Pancreas (tissue), 10 donors: ENCODE measurements at regions not wholly inside any gene's neighbourhood (a gene's known extent, or its start where the extent isn't known, plus 50 kb on each side); places are given as distances from the start of the nearest gene placed in this dataset.

ENCODE experiments used
- ATAC-seq, 4 donors: fragments of 200-7000 bp; cut with Tn5 transposase; one replicate each; pipeline versions ENCODE4 v1.8.0 to v1.9.1; 2020; ENCODE audit warnings: mild to moderate bottlenecking in 4 of 4, moderate library complexity in 4 of 4
- DNase-seq, 6 donors: peaks; one replicate each; pipeline ENCODE4 v3.0.0-alpha.2; 2020
- FAIRE-seq: peaks from 2 replicates; lab custom pipeline; 2012; peaks lifted over from hg19 to GRCh38; lab: Jason Lieb, UNC
- H3K27ac ChIP-seq, 4 donors: fragments of 200-600 bp; sonication (generic); 1 replicate in 3 of 4; 2 replicates in 1 of 4; pipeline versions ENCODE4 v1.5.0 to v1.8.0; 2020
- H3K27me3 ChIP-seq, 4 donors: fragments of 200-600 bp; one replicate each; pipeline ENCODE4 v1.8.0; 2021
- H3K36me3 ChIP-seq, 3 donors: fragments of 200-600 bp; sonication (generic) in 1 of 3; one replicate each; pipeline versions ENCODE4 v1.5.0 to v1.8.0; 2020 to 2021
- H3K4me1 ChIP-seq, 3 donors: fragments of 200-600 bp; one replicate each; pipeline ENCODE4 v1.8.0; 2021
- H3K4me3 ChIP-seq, 4 donors: fragments of 200-600 bp; sonication (generic) in 2 of 4; one replicate each; pipeline versions ENCODE4 v1.5.0 to v1.8.0; 2020 to 2021
- H3K9me3 ChIP-seq, 4 donors: fragments of 200-600 bp; one replicate each; pipeline ENCODE4 v1.8.0; 2021
- WGBS, 2 donors: extraction: QIAGEN DNeasy Blood & Tissue Kit; methylation state at CpG; one replicate each; pipeline ENCODE4 v1.1.7; 2013; 5-methylcytosine and 5-hydroxymethylcytosine counted together
- intact Hi-C, 3 donors: fragments of 100-400 bp; cut with DNase I; formaldehyde crosslinking; loops; one replicate each; pipeline versions ENCODE4 v1.11.1 to v1.14.2; 2022
- TF ChIP-seq, protein P1 (sequence below), 4 donors: fragments of 200-600 bp; sonication (generic) in 3 of 4; IDR thresholded peaks; one replicate each; pipeline versions ENCODE4 v1.5.0 to v1.8.0; 2021; ENCODE audit warnings: antibody characterized with exemption in 4 of 4
- donor health status: healthy with polysubstance abuse.
- donor health status: DM: no; HTN: no; CAD: no; lungs with moderate emphysema.
- donor health status: DM: no; HTN: no; CAD: no.
- donor health status: control.
- donor health status: control.
- donor health status: Bipolar disorder and iron deficiency.
- donor health status: DM: yes; HTN: yes; CAD: no.
- donor health status: DM: no; HTN: no; CAD: no.
- donor health status: DM: no; HTN: no; CAD: no.
- donor health status: DM: yes; HTN: yes; CAD: no.

DNA sequence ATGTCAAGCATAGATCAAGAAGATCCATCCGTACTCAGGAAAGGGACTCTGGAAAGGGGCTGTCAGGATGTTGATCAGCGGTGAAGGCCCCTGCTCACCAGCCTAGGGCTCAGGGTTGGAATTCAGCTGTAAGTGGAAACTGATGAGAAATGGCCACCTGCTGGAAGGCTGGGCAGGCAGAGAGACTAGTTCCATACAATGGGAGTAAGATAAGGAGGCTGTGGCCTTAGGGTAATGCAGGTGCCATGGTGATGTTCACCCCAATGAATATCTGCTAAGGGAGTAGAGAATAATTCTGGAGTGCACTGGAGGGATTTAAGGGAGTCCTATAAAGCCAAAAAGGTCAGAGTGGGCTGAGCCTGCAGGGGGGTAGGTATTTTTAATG lies 256.6 kb downstream of the CYRIA start:
- ATAC-seq (no peak), FAIRE-seq (no peak)
- 69 to 85% methylated on average over 2 of the region's 2 CpGs for WGBS, 2 donors

DNA sequence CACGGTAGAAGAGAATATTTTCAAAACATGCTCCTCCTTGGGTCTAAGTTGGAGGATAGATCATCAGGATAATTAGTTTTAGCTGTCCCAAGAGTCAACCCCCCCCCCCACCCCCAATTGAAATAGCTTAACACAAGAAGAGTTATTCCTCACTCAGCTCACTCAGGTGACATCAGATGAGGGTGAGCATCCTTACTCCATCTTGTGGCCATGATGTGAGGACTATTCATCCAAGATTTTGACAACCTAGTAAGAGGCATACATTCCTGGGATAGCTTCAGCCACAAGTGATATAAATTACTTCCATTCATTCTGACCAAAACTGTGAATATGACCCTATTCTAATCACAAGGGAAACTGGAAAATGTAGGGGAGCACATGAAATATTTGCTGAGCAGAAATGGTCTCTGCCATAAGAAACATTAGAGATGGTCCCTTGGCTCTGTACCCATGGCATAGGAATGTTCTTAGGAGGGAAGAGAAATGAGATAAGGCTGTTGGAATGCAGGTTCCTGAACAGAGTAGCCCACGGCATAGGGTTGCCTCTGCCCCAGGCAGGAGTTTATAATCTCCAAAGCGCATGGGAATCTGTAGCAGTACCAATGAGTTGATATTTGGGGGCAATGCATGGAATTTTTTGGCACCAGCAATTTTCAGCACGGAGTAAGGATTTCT lies 257.2 kb downstream of the CYRIA start:
- H3K4me3 ChIP-seq = no peak overlapping the region
- no peaks in the 10 kb centered on the region for H3K36me3 ChIP-seq
- ATAC-seq (peak in 2 of 4 donors; percentile 43 to 62), DNase-seq (no peak), FAIRE-seq (no peak)
- TF ChIP-seq, protein P1, sequence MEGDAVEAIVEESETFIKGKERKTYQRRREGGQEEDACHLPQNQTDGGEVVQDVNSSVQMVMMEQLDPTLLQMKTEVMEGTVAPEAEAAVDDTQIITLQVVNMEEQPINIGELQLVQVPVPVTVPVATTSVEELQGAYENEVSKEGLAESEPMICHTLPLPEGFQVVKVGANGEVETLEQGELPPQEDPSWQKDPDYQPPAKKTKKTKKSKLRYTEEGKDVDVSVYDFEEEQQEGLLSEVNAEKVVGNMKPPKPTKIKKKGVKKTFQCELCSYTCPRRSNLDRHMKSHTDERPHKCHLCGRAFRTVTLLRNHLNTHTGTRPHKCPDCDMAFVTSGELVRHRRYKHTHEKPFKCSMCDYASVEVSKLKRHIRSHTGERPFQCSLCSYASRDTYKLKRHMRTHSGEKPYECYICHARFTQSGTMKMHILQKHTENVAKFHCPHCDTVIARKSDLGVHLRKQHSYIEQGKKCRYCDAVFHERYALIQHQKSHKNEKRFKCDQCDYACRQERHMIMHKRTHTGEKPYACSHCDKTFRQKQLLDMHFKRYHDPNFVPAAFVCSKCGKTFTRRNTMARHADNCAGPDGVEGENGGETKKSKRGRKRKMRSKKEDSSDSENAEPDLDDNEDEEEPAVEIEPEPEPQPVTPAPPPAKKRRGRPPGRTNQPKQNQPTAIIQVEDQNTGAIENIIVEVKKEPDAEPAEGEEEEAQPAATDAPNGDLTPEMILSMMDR (IDR thresholded peaks at IDR 0.05) = no peak
- 63 to 64% methylated on average over 4 of the region's 4 CpGs for WGBS, 2 donors
- H3K9me3 ChIP-seq = no peaks in the 10 kb centered on the region
- H3K27me3 ChIP-seq = no peaks in the 10 kb centered on the region
- no peak overlapping the region for H3K27ac ChIP-seq
- intact Hi-C loops = no loop called here
- no peaks in the 10 kb centered on the region for H3K4me1 ChIP-seq

More for the DNA sequence above, 256.6 kb downstream of the CYRIA start:
- TF ChIP-seq, protein P1 (IDR thresholded peaks at IDR 0.05) = no peak
- Histone ChIP-seq H3K9me3 (no peaks in the 10 kb centered on the region), H3K4me1 (no peaks in the 10 kb centered on the region), H3K27ac (no peak overlapping the region), H3K4me3 (no peak overlapping the region), H3K36me3 (no peaks in the 10 kb centered on the region), H3K27me3 (no peaks in the 10 kb centered on the region)
- intact Hi-C loops = no loop called here
- DNase-seq = no peak

- H3K27ac ChIP-seq = no peak overlapping the region
- TF ChIP-seq, protein P1 (IDR thresholded peaks at IDR 0.05) = no peak
- no peak for DNase-seq
- H3K9me3 ChIP-seq = no peaks in the 10 kb centered on the region
- intact Hi-C loops = no loop called here
- FAIRE-seq = no peak
- ATAC-seq = peak in 2 of 4 donors; percentile 19 to 60
- no peaks in the 10 kb centered on the region for H3K4me1 ChIP-seq
- H3K4me3 ChIP-seq = no peak overlapping the region
- H3K27me3 ChIP-seq = no peaks in the 10 kb centered on the region
- no peaks in the 10 kb centered on the region for H3K36me3 ChIP-seq
- WGBS, 2 donors = 67 to 72% methylated on average over 10 of the region's 10 CpGs
Measured at GRCh38 chr2:16407358-16407757, 258.3 kb downstream of the CYRIA start.

DNA sequence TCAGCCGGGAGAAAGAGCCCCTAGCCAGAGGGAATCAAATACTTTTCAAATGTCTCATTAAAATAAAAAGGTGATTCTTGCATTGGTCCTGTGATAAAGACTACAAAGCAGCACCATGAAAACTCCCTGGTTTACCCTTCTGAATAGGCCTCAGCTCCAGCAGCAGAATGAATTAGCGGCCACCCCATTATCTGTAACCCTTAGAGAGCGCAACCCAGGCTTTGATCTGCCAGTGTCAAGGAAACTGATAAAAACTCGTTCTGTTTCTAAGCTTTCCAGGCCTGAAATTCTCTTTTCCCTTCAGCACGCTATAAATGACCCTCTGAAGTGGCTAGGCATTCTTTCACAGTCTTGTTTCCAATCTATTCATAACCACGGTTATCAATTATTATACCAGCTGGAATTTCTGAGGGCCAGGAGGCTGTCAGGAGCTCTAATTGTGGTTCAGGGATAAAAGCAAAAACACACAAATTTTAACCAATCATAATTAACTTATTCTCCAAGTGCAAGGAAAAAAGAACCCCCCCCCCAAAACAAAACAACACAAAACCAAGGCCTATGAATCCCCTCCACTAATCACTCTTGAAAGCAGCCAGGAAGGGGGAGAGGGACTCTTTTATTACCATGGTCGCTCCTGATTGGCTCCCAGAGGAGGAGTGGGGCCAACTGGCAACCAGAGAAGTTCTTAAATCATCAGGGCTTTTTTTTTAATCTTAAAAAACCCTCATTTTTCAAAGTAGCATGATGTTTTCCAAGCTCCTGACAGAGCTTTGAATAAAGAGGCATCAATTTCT lies 258.9 kb downstream of the CYRIA start:
- ATAC-seq (peak in 2 of 4 donors; percentile 40 to 63), DNase-seq (no peak), FAIRE-seq (no peak)
- Histone ChIP-seq H3K4me3 (no peak overlapping the region), H3K27ac (no peak overlapping the region), H3K36me3 (no peaks in the 10 kb centered on the region), H3K4me1 (no peaks in the 10 kb centered on the region), H3K27me3 (no peaks in the 10 kb centered on the region), H3K9me3 (no peaks in the 10 kb centered on the region)
- intact Hi-C loops = no loop called here
- WGBS, 2 donors = 57% methylated on average over 7 of the region's 7 CpGs
- TF ChIP-seq, protein P1 (IDR thresholded peaks at IDR 0.05) = no peak

GRCh38 chr2:16405551-16405950 lies 260.1 kb downstream of the CYRIA start:
- no peak for ATAC-seq
- H3K36me3 ChIP-seq = no peaks in the 10 kb centered on the region
- no peaks in the 10 kb centered on the region for H3K4me1 ChIP-seq
- intact Hi-C loops = no loop called here
- FAIRE-seq = no peak
- TF ChIP-seq, protein P1 (IDR thresholded peaks at IDR 0.05) = no peak
- H3K4me3 ChIP-seq = no peak overlapping the region
- no peaks in the 10 kb centered on the region for H3K9me3 ChIP-seq
- H3K27ac ChIP-seq = no peak overlapping the region
- no peak for DNase-seq
- WGBS, 2 donors = 73 to 76% methylated on average over 3 of the region's 3 CpGs
- H3K27me3 ChIP-seq = no peaks in the 10 kb centered on the region
